ENCODE measurements at regions not wholly inside any gene's neighbourhood (a gene's known extent, or its start where the extent isn't known, plus 50 kb on each side); places are given as distances from the start of the nearest gene placed in this dataset.

- peaks cover 28% of the 10 kb centered on the region for H3K9me3 ChIP-seq (ENCODE audit: control insufficient read depth, low read depth, low read length)
- no peak overlapping the region for H2BK12ac ChIP-seq (ENCODE audit: insufficient read length, low read depth, low read length)
- H2AK5ac ChIP-seq (ENCODE audit: insufficient read length, low read length), result no peak overlapping the region
- WGBS (ENCODE audit: extremely low coverage, insufficient read length, low lambda C conversion rate), result no CpG with 5 or more reads among the region's 4 CpGs
- no peak overlapping the region for H3K23ac ChIP-seq (ENCODE audit: insufficient read length, low read depth, low read length)
- no peak overlapping the region for H4K91ac ChIP-seq (ENCODE audit: insufficient read length, low read depth, low read length)
- H3K56ac ChIP-seq (ENCODE audit: insufficient read length, low read depth, low read length), result no peak overlapping the region
- H2BK15ac ChIP-seq (ENCODE audit: low read depth, low read length), result no peak overlapping the region
- H2BK5ac ChIP-seq (ENCODE audit: insufficient read length, low read length), result no peak overlapping the region
- H3K36me3 Mint-ChIP-seq (ENCODE audit: insufficient read depth in 1 of 3, low read depth in 3 of 3), result peaks cover 14 to 33% (median 30%) of the 10 kb centered on the region in 3 experiments
- no peak overlapping the region for H3T11ph ChIP-seq (ENCODE audit: low read length)
- no peaks in the 10 kb centered on the region for H3K79me1 ChIP-seq (ENCODE audit: insufficient read depth, low read depth, low read length, poor library complexity, severe bottlenecking)
- H3K18ac ChIP-seq (ENCODE audit: insufficient read length, low read depth, low read length), result no peak overlapping the region
- no peak overlapping the region for H3K4ac ChIP-seq (ENCODE audit: low read depth, low read length)
- H2BK20ac ChIP-seq (ENCODE audit: low read depth, low read length, poor library complexity, severe bottlenecking), result no peak overlapping the region
- no peaks in the 10 kb centered on the region for H3K23me2 ChIP-seq (ENCODE audit: insufficient read length, low read depth, low read length, poor library complexity, severe bottlenecking)
- H4K5ac ChIP-seq (ENCODE audit: insufficient read length, low read depth, low read length), result no peak overlapping the region
- H3K4me1 ChIP-seq (ENCODE audit: insufficient read depth, low read length), result no peaks in the 10 kb centered on the region
- H2AFZ ChIP-seq (ENCODE audit: low read length), result no peak overlapping the region
- DNase-seq, result no peak
- H3K27me3 Mint-ChIP-seq (ENCODE audit: low read depth), result no peaks in the 10 kb centered on the region
- no peak overlapping the region for H2BK120ac ChIP-seq (ENCODE audit: low read depth, low read length, poor library complexity, severe bottlenecking)
- H3K27ac Mint-ChIP-seq, result no peak overlapping the region
- no peak for TF ChIP-seq CTCF (conservative IDR thresholded peaks at IDR 0.05)
- H3K9me3 Mint-ChIP-seq, result peaks cover 25 to 45% of the 10 kb centered on the region in 2 experiments
- no peak overlapping the region for H3K9ac ChIP-seq (ENCODE audit: extremely low read depth, insufficient read length, low read length)
- H4K8ac ChIP-seq (replicated peaks; ENCODE audit: insufficient read length, low read depth, low read length), result no peak overlapping the region
- no peaks in the 10 kb centered on the region for H4K20me1 ChIP-seq (ENCODE audit: control insufficient read depth, insufficient read depth, insufficient read length)
- H3K27ac ChIP-seq (ENCODE audit: insufficient read length, low read depth, low read length), result no peak overlapping the region
- H3K4me3 Mint-ChIP-seq, result no peak overlapping the region
- peaks cover 10 to 25% of the 10 kb centered on the region in 2 experiments for H3K4me1 Mint-ChIP-seq
- no peaks in the 10 kb centered on the region for H3K79me2 ChIP-seq (ENCODE audit: insufficient read depth, low read length)
- H3K4me2 ChIP-seq (ENCODE audit: insufficient read depth, insufficient read length, low read length), result no peak overlapping the region
- no peaks in the 10 kb centered on the region for H3K27me3 ChIP-seq (ENCODE audit: insufficient read depth, low read length)
- H3K14ac ChIP-seq (ENCODE audit: insufficient read depth, low read length), result no peak overlapping the region
Measured at GRCh38 chrX:17214962-17215361, 160.0 kb upstream of the NHS start.

All from H9 (cell line).